ENCODE measurements at regions not wholly inside any gene's neighbourhood (a gene's known extent, or its start where the extent isn't known, plus 50 kb on each side); places are given as distances from the start of the nearest gene placed in this dataset.

DNA sequence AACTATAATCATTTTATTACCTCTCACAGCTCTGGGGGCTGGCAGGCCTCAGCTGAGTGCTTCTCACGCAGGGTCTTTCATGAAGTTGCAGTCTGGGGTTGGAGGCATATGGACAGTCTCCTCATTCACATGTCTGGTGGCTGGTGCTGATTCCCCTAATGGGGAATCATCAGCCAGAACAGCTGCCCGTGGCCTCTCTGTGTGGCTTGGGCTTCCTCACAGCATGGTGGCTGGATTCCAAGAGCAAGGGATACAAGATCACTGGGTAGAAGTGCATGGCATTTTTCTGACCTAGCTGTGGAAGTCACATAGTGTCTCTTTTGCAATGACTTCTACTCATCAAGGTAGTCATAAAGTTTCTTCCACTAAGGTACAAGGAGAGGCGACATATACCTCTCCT, 59.0 kb upstream of the LAPTM4A start:
- TF ChIP-seq CTCF (IDR thresholded peaks at IDR 0.05) (no peak), POLR2A (IDR thresholded peaks at IDR 0.05) (no peak), EP300 (IDR thresholded peaks at IDR 0.05) (no peak)
- H3K4me3 ChIP-seq: no peak overlapping the region

DNA sequence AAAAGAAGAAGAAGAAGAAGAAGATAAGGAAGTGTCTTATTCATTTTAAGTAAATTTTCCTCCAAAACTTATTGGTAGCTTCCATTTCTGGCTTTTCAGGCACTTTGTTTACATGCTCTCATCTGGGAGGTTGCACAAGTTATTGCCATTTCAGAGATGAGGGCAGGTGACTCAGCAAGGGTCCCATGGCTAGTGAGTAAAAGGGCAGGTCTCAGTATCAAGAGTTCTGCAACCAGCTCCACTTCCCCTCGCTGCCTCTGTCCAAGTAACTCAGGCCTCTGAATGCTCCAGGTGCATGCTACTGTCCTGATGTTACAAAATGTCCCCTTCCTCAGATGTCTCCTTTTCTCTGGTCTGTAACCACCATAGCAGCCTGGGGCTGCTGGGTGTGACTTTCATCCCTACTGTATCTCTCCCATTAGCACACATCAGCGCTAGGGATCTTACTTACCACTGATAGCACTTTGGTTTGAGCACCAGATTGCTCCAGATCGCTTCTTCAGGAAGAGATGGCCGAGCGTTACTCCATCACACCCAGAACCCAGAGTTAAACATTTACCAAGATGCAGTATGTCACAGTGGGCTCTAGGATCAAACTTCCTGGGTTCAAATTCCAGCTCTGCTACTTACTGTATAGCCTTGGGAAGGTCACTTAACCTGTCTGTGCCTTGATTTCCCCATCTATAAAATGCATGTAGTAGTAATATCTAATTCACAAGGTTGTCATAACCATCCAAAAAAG, 57.4 kb upstream of the LAPTM4A start:
- no peak overlapping the region for H3K27ac ChIP-seq
- H3K4me1 ChIP-seq: no peaks in the 10 kb centered on the region
- no peaks in the 10 kb centered on the region for H3K36me3 ChIP-seq
- TF ChIP-seq POLR2A (IDR thresholded peaks at IDR 0.05): no peak
- TF ChIP-seq EP300 (IDR thresholded peaks at IDR 0.05): no peak
- no peak for TF ChIP-seq CTCF (IDR thresholded peaks at IDR 0.05)
- no peak overlapping the region for H3K4me3 ChIP-seq
- no peak for DNase-seq (ENCODE audit: low spot score in 2 of 2)
- whole genome bisulfite sequencing, 2 donors: 87 to 89% methylated on average over 5 of the region's 5 CpGs
- H3K9me3 ChIP-seq: peaks cover 0 to 5% (median 0%) of the 10 kb centered on the region in 4 donors
- H3K27me3 ChIP-seq: peaks cover 0 to 20% of the 10 kb centered on the region in 2 donors

More for the DNA sequence above, 59.0 kb upstream of the LAPTM4A start:
- Histone ChIP-seq H3K36me3 (no peaks in the 10 kb centered on the region), H3K9me3 (peaks cover 0 to 5% (median 0%) of the 10 kb centered on the region in 4 donors), H3K4me1 (no peaks in the 10 kb centered on the region), H3K27me3 (peaks cover 0 to 18% of the 10 kb centered on the region in 2 donors), H3K27ac (no peak overlapping the region)
- no peak for DNase-seq (ENCODE audit: low spot score in 2 of 2)
- WGBS, 2 donors: 85 to 93% methylated on average over 3 of the region's 3 CpGs

GRCh38 chr2:20107776-20108175, 56.3 kb upstream of the LAPTM4A start:
- 76 to 85% methylated on average over 5 of the region's 5 CpGs for WGBS, 2 donors
- Histone ChIP-seq H3K27me3 (peaks cover 0 to 20% of the 10 kb centered on the region in 2 donors), H3K4me3 (no peak overlapping the region), H3K36me3 (no peaks in the 10 kb centered on the region), H3K4me1 (no peaks in the 10 kb centered on the region), H3K9me3 (peaks cover 0 to 8% (median 0%) of the 10 kb centered on the region in 4 donors), H3K27ac (no peak overlapping the region)
- no peak for DNase-seq (ENCODE audit: low spot score in 2 of 2)
- TF ChIP-seq CTCF (IDR thresholded peaks at IDR 0.05): no peak
- TF ChIP-seq EP300 (IDR thresholded peaks at IDR 0.05): no peak
- TF ChIP-seq POLR2A (IDR thresholded peaks at IDR 0.05): no peak

GRCh38 chr2:20107352-20107751, 55.9 kb upstream of the LAPTM4A start:
- Histone ChIP-seq H3K36me3 (no peaks in the 10 kb centered on the region), H3K27me3 (peaks cover 0 to 20% of the 10 kb centered on the region in 2 donors), H3K9me3 (peaks cover 0 to 12% (median 0%) of the 10 kb centered on the region in 4 donors), H3K4me3 (no peak overlapping the region), H3K4me1 (no peaks in the 10 kb centered on the region), H3K27ac (no peak overlapping the region)
- no peak for DNase-seq (ENCODE audit: low spot score in 2 of 2)
- WGBS, 2 donors: 77 to 88% methylated on average over 11 of the region's 11 CpGs
- no peak for TF ChIP-seq EP300 (IDR thresholded peaks at IDR 0.05)
- no peak for TF ChIP-seq POLR2A (IDR thresholded peaks at IDR 0.05)
- no peak for TF ChIP-seq CTCF (IDR thresholded peaks at IDR 0.05)

- peak overlapping the region in 1 of 4 donors; percentile 13 for H3K4me3 ChIP-seq
- peaks cover 0 to 18% (median 0%) of the 10 kb centered on the region in 4 donors for H3K9me3 ChIP-seq
- WGBS, 2 donors: 32 to 34% methylated on average over 26 to 34 of the region's 34 CpGs
- H3K27ac ChIP-seq: no peak overlapping the region
- DNase-seq (ENCODE audit: low spot score in 2 of 2): no peak
- TF ChIP-seq CTCF (IDR thresholded peaks at IDR 0.05): peak in 2 of 5 experiments; percentile 14 to 30
- no peak for TF ChIP-seq EP300 (IDR thresholded peaks at IDR 0.05)
- H3K27me3 ChIP-seq: peaks cover 0 to 20% of the 10 kb centered on the region in 2 donors
- no peaks in the 10 kb centered on the region for H3K4me1 ChIP-seq
- H3K36me3 ChIP-seq: no peaks in the 10 kb centered on the region
Measured at GRCh38 chr2:20106746-20107145, 55.3 kb upstream of the LAPTM4A start.

All from tibial nerve (tissue), 4 donors.